ENCODE measurements at regions not wholly inside any gene's neighbourhood (a gene's known extent, or its start where the extent isn't known, plus 50 kb on each side); places are given as distances from the start of the nearest gene placed in this dataset.

DNA sequence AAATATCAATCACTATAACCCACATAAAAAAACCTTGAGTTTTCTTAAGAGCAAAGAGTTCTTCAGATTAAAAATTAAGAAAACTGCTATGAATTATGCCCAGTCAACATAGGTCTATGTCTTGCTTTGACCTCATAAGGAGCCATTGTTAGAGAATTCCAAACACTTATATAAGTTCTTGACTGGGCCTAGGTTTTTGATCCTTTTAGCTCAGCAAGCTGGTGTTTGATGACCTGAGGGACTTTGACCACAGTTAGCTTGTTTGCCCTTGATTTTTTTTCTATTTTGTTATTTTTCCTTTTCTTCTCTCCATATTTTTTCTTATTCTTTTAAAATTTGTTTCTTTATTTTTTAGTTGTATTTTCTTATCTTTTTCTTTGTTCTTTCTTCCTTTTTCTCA is 122.3 kb downstream of the RHOU start:
- TF ChIP-seq, protein P1, sequence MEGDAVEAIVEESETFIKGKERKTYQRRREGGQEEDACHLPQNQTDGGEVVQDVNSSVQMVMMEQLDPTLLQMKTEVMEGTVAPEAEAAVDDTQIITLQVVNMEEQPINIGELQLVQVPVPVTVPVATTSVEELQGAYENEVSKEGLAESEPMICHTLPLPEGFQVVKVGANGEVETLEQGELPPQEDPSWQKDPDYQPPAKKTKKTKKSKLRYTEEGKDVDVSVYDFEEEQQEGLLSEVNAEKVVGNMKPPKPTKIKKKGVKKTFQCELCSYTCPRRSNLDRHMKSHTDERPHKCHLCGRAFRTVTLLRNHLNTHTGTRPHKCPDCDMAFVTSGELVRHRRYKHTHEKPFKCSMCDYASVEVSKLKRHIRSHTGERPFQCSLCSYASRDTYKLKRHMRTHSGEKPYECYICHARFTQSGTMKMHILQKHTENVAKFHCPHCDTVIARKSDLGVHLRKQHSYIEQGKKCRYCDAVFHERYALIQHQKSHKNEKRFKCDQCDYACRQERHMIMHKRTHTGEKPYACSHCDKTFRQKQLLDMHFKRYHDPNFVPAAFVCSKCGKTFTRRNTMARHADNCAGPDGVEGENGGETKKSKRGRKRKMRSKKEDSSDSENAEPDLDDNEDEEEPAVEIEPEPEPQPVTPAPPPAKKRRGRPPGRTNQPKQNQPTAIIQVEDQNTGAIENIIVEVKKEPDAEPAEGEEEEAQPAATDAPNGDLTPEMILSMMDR (IDR thresholded peaks at IDR 0.05) = no peak
- no peak for TF ChIP-seq POLR2A (IDR thresholded peaks at IDR 0.05)

Data from right lobe of liver (tissue), 4 donors.